DND-41 (cell line): ENCODE measurements at regions not wholly inside any gene's neighbourhood (a gene's known extent, or its start where the extent isn't known, plus 50 kb on each side); places are given as distances from the start of the nearest gene placed in this dataset.

Experiments used
- ATAC-seq: fragments of 200-7000 bp; cut with Tn5 transposase; 3 replicates; pipeline ENCODE4 v1.9.1; 2021; ENCODE audit warnings: low read depth; ENCODE audit not compliant: insufficient read depth
- DNase-seq: peaks from one replicate; pipeline ENCODE4 v3.0.0-alpha.2; 2020
- H2AFZ ChIP-seq: 2 replicates; pipeline ENCODE4 v1.6.0; 2012; ENCODE audit warnings: low read depth, low read length
- H3K27ac ChIP-seq: 2 replicates; pipeline ENCODE4 v1.5.1; 2012; ENCODE audit warnings: low read length, inconsistent platforms
- H3K27me3 ChIP-seq: fragments of 200-600 bp; sonication (generic); 2 replicates; pipeline ENCODE4 v1.6.0; 2012; ENCODE audit warnings: low read length, mild to moderate bottlenecking, inconsistent platforms; ENCODE audit not compliant: insufficient read depth, poor library complexity
- H3K36me3 ChIP-seq: 2 replicates; pipeline ENCODE4 v1.5.1; 2012; ENCODE audit warnings: low read length, inconsistent platforms; ENCODE audit not compliant: insufficient read depth
- H3K4me1 ChIP-seq: 2 replicates; pipeline ENCODE4 v1.5.1; 2012; ENCODE audit warnings: mild to moderate bottlenecking, low read length; ENCODE audit not compliant: insufficient read depth
- H3K4me2 ChIP-seq: 2 replicates; pipeline ENCODE4 v1.6.0; 2012; ENCODE audit warnings: mild to moderate bottlenecking, moderate library complexity, low read length, inconsistent platforms; ENCODE audit not compliant: insufficient read depth
- H3K4me3 ChIP-seq, 2 experiments: fragments of 200-600 bp in 1 of 2; shearing (Covaris generic) in 1 of 2; 2 replicates each; pipeline ENCODE4 v1.5.1; 2012 to 2016; ENCODE audit warnings: inconsistent platforms in 2 of 2, low read length in 2 of 2, mild to moderate bottlenecking in 2 of 2, low read depth in 1 of 2, moderate library complexity in 1 of 2
- H3K79me2 ChIP-seq: 2 replicates; pipeline ENCODE4 v1.6.0; 2012; ENCODE audit warnings: low read length, inconsistent platforms; ENCODE audit not compliant: insufficient read depth
- H3K9ac ChIP-seq: 2 replicates; pipeline ENCODE4 v1.6.0; 2012; ENCODE audit warnings: low read depth, mild to moderate bottlenecking, inconsistent platforms, low read length, moderate library complexity
- H3K9me3 ChIP-seq: 2 replicates; pipeline ENCODE4 v1.5.1; 2012; ENCODE audit warnings: low read length, moderate library complexity, mild to moderate bottlenecking, inconsistent platforms; ENCODE audit not compliant: insufficient read depth, severe bottlenecking
- H4K20me1 ChIP-seq: 2 replicates; pipeline ENCODE4 v1.6.0; 2012; ENCODE audit warnings: low read length; ENCODE audit not compliant: insufficient read depth
- CTCF ChIP-seq: IDR thresholded peaks from 2 replicates; pipeline ENCODE4 v1.5.1; 2012; ENCODE audit warnings: borderline replicate concordance, low read length, moderate library complexity, mild to moderate bottlenecking; ENCODE audit not compliant: poor library complexity, severe bottlenecking; ENCODE audit errors: extremely low read depth
- EZH2 ChIP-seq: IDR thresholded peaks from 3 replicates; pipeline ENCODE4 v1.6.1; 2012; ENCODE audit warnings: borderline replicate concordance, low read depth, mild to moderate bottlenecking, moderate library complexity, low read length, inconsistent platforms; ENCODE audit not compliant: severe bottlenecking

DNA sequence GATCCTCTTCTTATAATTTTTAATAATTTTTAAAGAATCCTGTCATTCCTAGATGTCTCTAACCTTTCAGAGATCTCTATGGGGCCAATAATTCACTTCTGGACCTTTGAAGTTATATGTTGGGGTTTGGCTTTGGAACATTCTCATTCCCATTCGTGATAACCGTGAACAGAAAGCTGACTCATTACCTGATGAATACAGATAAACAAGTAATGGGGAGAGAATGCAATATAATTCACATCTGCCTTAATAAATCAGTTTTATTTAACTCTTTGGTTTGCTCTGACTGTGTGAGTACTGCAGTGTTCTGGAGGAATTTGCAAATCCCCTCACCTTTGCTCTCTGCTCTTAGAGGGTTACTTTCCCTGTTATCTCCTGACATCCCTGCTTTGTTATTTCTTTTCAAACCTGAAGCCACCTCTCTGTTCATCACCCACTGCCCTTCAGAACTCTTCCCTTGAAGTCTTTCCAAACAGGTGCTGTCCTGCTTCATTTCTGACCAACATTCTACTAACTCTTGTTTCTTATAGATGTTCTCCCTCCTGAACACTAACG is 79.6 kb upstream of the SLC38A2 start:
- Histone ChIP-seq H2AFZ (no peak overlapping the region), H4K20me1 (no peaks in the 10 kb centered on the region), H3K9me3 (no peaks in the 10 kb centered on the region), H3K36me3 (no peaks in the 10 kb centered on the region), H3K4me2 (no peak overlapping the region), H3K9ac (no peak overlapping the region), H3K79me2 (no peaks in the 10 kb centered on the region), H3K4me1 (peaks cover 36% of the 10 kb centered on the region), H3K27me3 (no peaks in the 10 kb centered on the region), H3K4me3 (no peak overlapping the region), H3K27ac (no peak overlapping the region)
- TF ChIP-seq EZH2 (no peak), CTCF (no peak)
- DNase-seq (no peak), ATAC-seq (no peak)

DNA sequence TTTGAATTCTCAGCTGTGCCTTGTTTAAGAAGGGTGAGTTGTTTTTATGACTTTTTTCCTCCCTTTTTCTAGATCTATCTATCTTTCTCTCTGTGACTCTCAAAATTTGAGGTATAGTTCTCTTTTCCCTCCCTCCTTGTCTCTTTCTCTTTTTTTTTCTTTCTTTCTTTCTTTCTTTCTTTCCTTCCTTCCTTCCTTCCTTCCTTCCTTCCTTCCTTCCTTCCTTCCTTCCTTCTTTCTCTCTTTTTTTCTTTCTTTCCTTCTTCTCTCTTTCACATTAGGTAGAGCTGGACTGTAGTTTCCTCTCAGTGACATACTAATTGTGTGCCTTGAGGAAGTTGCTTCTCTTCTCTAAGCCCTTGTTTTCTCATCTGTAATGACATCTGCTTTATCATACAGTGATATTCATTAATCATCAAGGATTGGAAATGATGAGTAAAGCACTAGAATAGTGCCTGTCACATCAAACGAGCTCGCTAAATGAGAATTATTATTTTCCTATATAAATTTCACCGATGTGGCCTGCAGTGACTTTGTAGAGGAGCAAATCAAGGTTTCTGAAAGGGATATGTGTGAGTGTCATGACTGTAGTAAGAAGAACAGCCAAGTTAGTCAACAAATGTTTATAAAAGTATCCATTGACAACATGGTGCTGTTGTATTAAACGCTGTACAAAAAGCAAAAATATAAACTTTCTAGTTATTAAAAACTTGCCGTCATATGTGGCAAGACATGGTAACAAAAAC is 78.9 kb upstream of the SLC38A2 start:
- Histone ChIP-seq H3K4me3 (no peak overlapping the region), H3K4me2 (no peak overlapping the region), H3K79me2 (no peaks in the 10 kb centered on the region), H3K9me3 (no peaks in the 10 kb centered on the region), H4K20me1 (no peaks in the 10 kb centered on the region), H3K9ac (no peak overlapping the region), H3K27me3 (no peaks in the 10 kb centered on the region), H3K27ac (no peak overlapping the region), H2AFZ (no peak overlapping the region), H3K4me1 (peaks cover 33% of the 10 kb centered on the region), H3K36me3 (no peaks in the 10 kb centered on the region)
- DNase-seq: no peak
- no peak for ATAC-seq
- TF ChIP-seq CTCF (no peak), EZH2 (no peak)

- TF ChIP-seq CTCF (no peak), EZH2 (no peak)
- no peaks in the 10 kb centered on the region for H3K36me3 ChIP-seq
- no peaks in the 10 kb centered on the region for H3K27me3 ChIP-seq
- ATAC-seq (no peak), DNase-seq (no peak)
- peaks cover 33% of the 10 kb centered on the region for H3K4me1 ChIP-seq
- no peak overlapping the region for H3K27ac ChIP-seq
- no peaks in the 10 kb centered on the region for H4K20me1 ChIP-seq
- no peak overlapping the region for H3K4me3 ChIP-seq
- no peaks in the 10 kb centered on the region for H3K9me3 ChIP-seq
- H3K4me2 ChIP-seq: no peak overlapping the region
- H3K79me2 ChIP-seq: no peaks in the 10 kb centered on the region
- H2AFZ ChIP-seq: no peak overlapping the region
- no peak overlapping the region for H3K9ac ChIP-seq
Measured at GRCh38 chr12:46450279-46450748, 77.7 kb upstream of the SLC38A2 start.
